Suprapubic skin (tissue), 3 donors: ENCODE measurements at regions not wholly inside any gene's neighbourhood (a gene's known extent, or its start where the extent isn't known, plus 50 kb on each side); places are given as distances from the start of the nearest gene placed in this dataset.

Experiments used
- CTCF ChIP-seq, 2 donors: fragments of 200-600 bp in 1 of 2; fragments of 450-650 bp in 1 of 2; sonication (generic) in 1 of 2; IDR thresholded peaks; one replicate each; pipeline ENCODE4 v1.5.1; 2016 to 2019; ENCODE audit warnings: antibody characterized with exemption in 2 of 2, mild to moderate bottlenecking in 1 of 2, moderate library complexity in 1 of 2
- EP300 ChIP-seq: sonication (generic); formaldehyde crosslinking; IDR thresholded peaks from one replicate; pipeline ENCODE4 v1.6.1; 2017; ENCODE audit warnings: antibody characterized with exemption

GRCh38 chr14:25911831-25912230 lies 686.0 kb downstream of the NOVA1 start:
- no peak for TF ChIP-seq CTCF (IDR thresholded peaks at IDR 0.05)
- TF ChIP-seq EP300, result no peak
